T-helper 2 cell treated with Interferon-gamma antibody and Interleukin-4, amounts not matched to agents 5 μg/mL and 100 μg/mL, for 36 hours (primary cell): ENCODE measurements at regions not wholly inside any gene's neighbourhood (a gene's known extent, or its start where the extent isn't known, plus 50 kb on each side); places are given as distances from the start of the nearest gene placed in this dataset.
"Not testable (repeated sequence)": the region's sequence is repeated elsewhere in the genome, so short reads cannot be mapped to it uniquely, and the experiment has no call there.

Experiments used
- DNase-seq: peaks from one replicate; pipeline ENCODE4 v3.0.0; 2021; ENCODE audit warnings: low spot score
- H3K27ac Mint-ChIP-seq: one replicate; pipeline ENCODE4 v1.8.0; 2021; ENCODE audit warnings: mild to moderate bottlenecking, mixed read lengths
- H3K27me3 Mint-ChIP-seq: one replicate; pipeline ENCODE4 v1.8.0; 2021; ENCODE audit warnings: low read depth, mixed read lengths
- H3K36me3 Mint-ChIP-seq: one replicate; pipeline ENCODE4 v1.8.0; 2021; ENCODE audit warnings: low read depth, mixed read lengths
- H3K4me1 Mint-ChIP-seq: one replicate; pipeline ENCODE4 v1.8.0; 2021; ENCODE audit warnings: low read depth, mixed read lengths
- H3K4me3 Mint-ChIP-seq: one replicate; pipeline ENCODE4 v1.8.0; 2022; ENCODE audit warnings: mild to moderate bottlenecking, moderate library complexity, mixed read lengths
- H3K9me3 Mint-ChIP-seq: one replicate; pipeline ENCODE4 v1.8.0; 2021; ENCODE audit warnings: mixed read lengths

- H3K4me1 Mint-ChIP-seq, result peaks cover 14% of the 10 kb centered on the region
- no peak for DNase-seq
- no peak overlapping the region for H3K4me3 Mint-ChIP-seq
- H3K27me3 Mint-ChIP-seq, result no peaks in the 10 kb centered on the region
- H3K27ac Mint-ChIP-seq, result no peak overlapping the region
- H3K36me3 Mint-ChIP-seq, result peaks cover 8% of the 10 kb centered on the region
- H3K9me3 Mint-ChIP-seq, result peaks cover 13% of the 10 kb centered on the region
These were observed 338.2 kb downstream of the SOX4 start for GRCh38 chr6:21931641-21932335.

- Mint-ChIP-seq H3K27ac (no peak overlapping the region), H3K9me3 (peaks cover 13% of the 10 kb centered on the region)
- DNase-seq, result no peak
These were observed 339.8 kb downstream of the SOX4 start for GRCh38 chr6:21933351-21933750.

GRCh38 chr6:21935142-21935541 lies 341.6 kb downstream of the SOX4 start:
- Mint-ChIP-seq H3K27me3 (no peaks in the 10 kb centered on the region), H3K27ac (no peak overlapping the region), H3K36me3 (peaks cover 6% of the 10 kb centered on the region), H3K9me3 (peaks cover 13% of the 10 kb centered on the region), H3K4me1 (no peaks in the 10 kb centered on the region), H3K4me3 (no peak overlapping the region)
- no peak for DNase-seq

More at GRCh38 chr6:21933351-21933750, 339.8 kb downstream of the SOX4 start:
- peaks cover 2% of the 10 kb centered on the region for H3K4me1 Mint-ChIP-seq
- H3K27me3 Mint-ChIP-seq, result no peaks in the 10 kb centered on the region
- H3K36me3 Mint-ChIP-seq, result peaks cover 6% of the 10 kb centered on the region
- H3K4me3 Mint-ChIP-seq, result no peak overlapping the region

- H3K9me3 Mint-ChIP-seq, result peaks cover 13% of the 10 kb centered on the region
- peaks cover 6% of the 10 kb centered on the region for H3K36me3 Mint-ChIP-seq
- no peak overlapping the region for H3K27ac Mint-ChIP-seq
- no peaks in the 10 kb centered on the region for H3K27me3 Mint-ChIP-seq
- no peak overlapping the region for H3K4me3 Mint-ChIP-seq
- no peak for DNase-seq
- H3K4me1 Mint-ChIP-seq, result no peaks in the 10 kb centered on the region
These were observed 342.0 kb downstream of the SOX4 start for GRCh38 chr6:21935561-21936028.

DNA sequence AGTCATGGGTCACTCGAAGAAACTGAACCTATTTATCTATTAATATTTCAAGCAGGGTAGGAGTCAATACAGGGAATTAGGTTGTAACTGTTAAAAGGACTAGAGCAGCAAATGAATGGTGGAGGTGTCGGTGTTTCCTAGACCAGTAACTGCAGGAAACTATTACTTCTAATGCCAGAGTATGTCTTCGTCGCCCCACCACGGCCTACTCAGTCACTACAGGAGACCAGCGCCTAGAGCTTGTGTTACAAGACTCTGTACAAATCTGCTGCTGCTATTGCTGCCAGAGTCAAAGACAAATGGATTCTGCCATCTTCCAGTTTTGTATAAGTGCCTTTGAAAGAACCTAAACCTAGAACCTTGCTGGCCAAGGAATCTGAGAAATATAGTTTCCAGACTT lies 343.9 kb downstream of the SOX4 start:
- H3K36me3 Mint-ChIP-seq, result peaks cover 6% of the 10 kb centered on the region
- no peak for DNase-seq

DNA sequence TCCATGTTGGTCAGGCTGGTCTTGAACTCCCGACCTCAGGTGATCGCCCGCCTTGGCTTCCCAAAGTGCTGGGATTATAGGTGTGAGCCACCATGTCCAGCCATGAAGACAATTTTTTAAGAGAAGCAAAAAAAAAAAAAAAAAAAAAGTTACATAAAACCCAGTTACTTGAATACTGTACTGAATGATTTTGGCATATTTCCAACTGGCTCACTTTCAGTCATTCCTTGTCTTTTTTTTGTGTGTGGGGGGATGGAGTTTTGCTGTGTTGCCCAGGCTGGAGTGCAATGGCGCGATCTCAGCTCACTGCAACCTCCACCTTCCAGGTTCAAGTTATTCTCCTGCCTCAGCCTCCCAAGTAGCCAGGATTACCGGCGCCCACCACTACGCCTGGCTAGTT lies 345.5 kb downstream of the SOX4 start:
- H3K4me3 Mint-ChIP-seq, H3K36me3 Mint-ChIP-seq, H3K27me3 Mint-ChIP-seq, H3K27ac Mint-ChIP-seq, H3K4me1 Mint-ChIP-seq, H3K9me3 Mint-ChIP-seq, DNase-seq: not testable (repeated sequence)

More for the DNA sequence above, 343.9 kb downstream of the SOX4 start:
- Mint-ChIP-seq H3K4me1 (no peaks in the 10 kb centered on the region), H3K4me3 (no peak overlapping the region), H3K9me3 (peaks cover 13% of the 10 kb centered on the region), H3K27ac (no peak overlapping the region), H3K27me3 (no peaks in the 10 kb centered on the region)

DNA sequence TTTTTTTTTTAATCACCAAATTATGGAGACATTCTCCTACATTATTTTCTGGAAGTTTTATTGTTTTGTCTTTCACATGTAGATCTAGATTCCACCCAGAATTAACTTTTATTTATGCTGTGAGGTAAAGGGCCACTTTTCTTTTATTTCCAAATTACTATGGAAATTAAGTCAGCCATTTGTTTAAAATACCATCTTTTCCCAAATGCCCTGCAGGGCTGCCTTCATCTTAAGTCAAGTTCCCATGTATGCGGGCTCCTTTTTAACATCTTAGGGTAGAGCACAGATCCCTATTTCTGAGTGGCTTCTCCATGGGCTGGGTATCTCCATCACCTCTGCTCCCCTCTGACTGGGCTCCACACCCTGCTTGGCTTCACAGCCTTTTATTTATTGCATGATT lies 348.4 kb downstream of the SOX4 start:
- Mint-ChIP-seq H3K36me3 (no peaks in the 10 kb centered on the region), H3K27me3 (no peaks in the 10 kb centered on the region), H3K27ac (no peak overlapping the region), H3K4me1 (no peaks in the 10 kb centered on the region), H3K9me3 (no peaks in the 10 kb centered on the region), H3K4me3 (no peak overlapping the region)
- DNase-seq, result no peak

DNA sequence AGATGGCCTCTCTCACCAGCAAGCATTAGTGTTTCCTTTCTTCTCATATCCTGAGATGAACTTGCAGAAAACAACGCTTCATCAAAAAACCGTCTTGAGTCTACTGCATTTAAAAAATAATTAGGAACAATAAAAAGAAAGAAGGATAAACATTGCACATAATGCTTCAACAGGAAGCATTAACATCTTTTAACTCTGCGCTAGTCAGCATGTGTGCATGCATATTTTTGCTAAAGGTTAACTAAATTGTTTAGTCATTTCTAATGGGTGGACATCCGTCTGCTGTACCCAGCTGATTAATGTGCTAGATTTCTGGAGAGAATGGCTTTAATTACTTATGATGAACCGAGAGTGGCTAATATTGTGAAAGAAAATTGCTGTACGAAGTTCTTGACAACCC lies 349.3 kb downstream of the SOX4 start:
- H3K36me3 Mint-ChIP-seq, result no peaks in the 10 kb centered on the region
- H3K27ac Mint-ChIP-seq, result no peak overlapping the region
- no peaks in the 10 kb centered on the region for H3K9me3 Mint-ChIP-seq
- H3K4me3 Mint-ChIP-seq, result no peak overlapping the region
- no peak for DNase-seq
- H3K27me3 Mint-ChIP-seq, result no peaks in the 10 kb centered on the region
- peaks cover 2% of the 10 kb centered on the region for H3K4me1 Mint-ChIP-seq

DNA sequence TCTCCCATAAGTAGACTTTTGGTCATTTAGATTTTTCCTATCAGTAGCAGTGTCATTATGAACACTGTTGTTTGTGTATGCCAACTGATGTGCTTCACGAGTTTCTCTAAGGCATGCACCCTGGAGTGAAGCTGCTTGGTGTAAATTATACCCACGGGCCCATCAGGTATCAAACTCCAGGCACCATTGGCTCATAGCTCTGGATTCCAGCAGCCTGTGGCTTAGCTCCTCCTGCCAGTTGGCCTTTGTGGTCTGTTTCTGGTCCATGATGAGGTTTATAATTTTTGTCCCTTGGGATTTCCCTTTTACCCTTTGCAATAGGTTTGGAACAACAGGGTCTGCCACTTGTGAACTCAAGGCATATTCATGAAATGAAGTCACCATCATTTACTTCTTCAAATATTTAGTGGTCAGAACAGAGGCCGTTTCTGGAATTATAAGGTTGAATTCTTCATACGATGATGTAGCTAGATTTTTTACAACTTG lies 350.5 kb downstream of the PRL start:
- Mint-ChIP-seq H3K4me3 (no peak overlapping the region), H3K36me3 (no peaks in the 10 kb centered on the region), H3K4me1 (peaks cover 16% of the 10 kb centered on the region), H3K27ac (no peak overlapping the region), H3K9me3 (no peaks in the 10 kb centered on the region), H3K27me3 (no peaks in the 10 kb centered on the region)
- no peak for DNase-seq

DNA sequence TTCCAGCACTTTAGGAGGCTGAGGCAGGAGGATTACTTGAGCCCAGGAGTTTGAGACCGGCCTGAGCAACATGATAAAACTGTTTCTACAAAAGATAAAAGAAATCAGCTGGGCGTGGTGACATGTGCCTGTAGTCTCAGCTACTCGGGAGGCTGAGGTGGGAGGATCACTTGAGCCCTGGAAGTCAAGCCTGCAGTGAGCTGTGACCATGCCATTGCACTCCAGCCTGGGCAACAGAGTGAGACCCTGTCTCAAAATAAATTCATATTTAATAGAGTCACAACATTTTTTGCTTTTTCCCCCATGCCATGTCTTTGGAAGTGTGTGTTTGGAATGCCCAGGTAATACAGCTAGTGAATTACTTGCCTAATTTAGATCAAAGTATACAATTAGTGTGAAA lies 349.6 kb downstream of the PRL start:
- peaks cover 22% of the 10 kb centered on the region for H3K4me1 Mint-ChIP-seq
- not testable (repeated sequence) for DNase-seq, H3K36me3 Mint-ChIP-seq, H3K9me3 Mint-ChIP-seq, H3K27ac Mint-ChIP-seq, H3K4me3 Mint-ChIP-seq, H3K27me3 Mint-ChIP-seq

DNA sequence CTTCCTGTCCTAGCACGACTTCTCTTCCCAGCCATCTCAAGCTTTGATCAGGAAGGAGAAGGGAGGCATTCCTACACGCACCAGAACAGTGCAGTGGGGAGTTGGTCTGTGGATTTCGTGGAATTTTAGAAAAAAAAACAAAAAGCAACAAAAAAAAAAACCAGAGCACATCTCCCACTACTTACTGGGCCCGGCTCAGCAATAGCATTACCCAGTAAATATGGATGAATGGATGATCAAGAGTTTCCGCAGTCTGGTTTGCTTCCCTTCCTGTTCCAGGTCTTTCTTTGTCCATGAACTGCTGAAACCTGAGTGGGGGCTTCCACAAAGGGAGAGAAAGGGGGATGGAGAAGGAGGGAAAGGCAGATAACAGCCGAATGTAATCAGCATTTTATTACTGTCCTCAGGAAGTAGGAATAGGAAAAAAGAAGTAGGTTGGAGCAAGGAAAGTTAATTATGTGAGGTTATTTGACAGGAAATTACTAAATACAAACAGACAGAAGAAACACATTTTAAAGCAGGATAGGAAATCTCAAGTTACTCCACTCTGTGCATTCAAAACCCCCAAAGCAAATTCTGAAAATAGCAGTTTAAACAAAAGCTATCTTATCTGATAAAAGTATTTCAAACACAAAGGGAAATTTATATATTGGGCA lies 349.0 kb downstream of the PRL start:
- no peak for DNase-seq
- no peak overlapping the region for H3K27ac Mint-ChIP-seq
- no peaks in the 10 kb centered on the region for H3K36me3 Mint-ChIP-seq
- no peak overlapping the region for H3K4me3 Mint-ChIP-seq
- H3K9me3 Mint-ChIP-seq, result no peaks in the 10 kb centered on the region
- no peaks in the 10 kb centered on the region for H3K27me3 Mint-ChIP-seq
- peaks cover 22% of the 10 kb centered on the region for H3K4me1 Mint-ChIP-seq

GRCh38 chr6:21949211-21949801 lies 347.5 kb downstream of the PRL start:
- no peak for DNase-seq
- no peak overlapping the region for H3K27ac Mint-ChIP-seq
- H3K27me3 Mint-ChIP-seq, result no peaks in the 10 kb centered on the region
- no peaks in the 10 kb centered on the region for H3K36me3 Mint-ChIP-seq
- H3K9me3 Mint-ChIP-seq, result no peaks in the 10 kb centered on the region
- peaks cover 28% of the 10 kb centered on the region for H3K4me1 Mint-ChIP-seq
- H3K4me3 Mint-ChIP-seq, result no peak overlapping the region

GRCh38 chr6:21952367-21952766 lies 344.5 kb downstream of the PRL start:
- H3K4me3 Mint-ChIP-seq, result no peak overlapping the region
- H3K36me3 Mint-ChIP-seq, result no peaks in the 10 kb centered on the region
- H3K4me1 Mint-ChIP-seq, result peaks cover 28% of the 10 kb centered on the region
- no peaks in the 10 kb centered on the region for H3K9me3 Mint-ChIP-seq
- DNase-seq, result no peak
- H3K27ac Mint-ChIP-seq, result no peak overlapping the region
- H3K27me3 Mint-ChIP-seq, result no peaks in the 10 kb centered on the region
